HEK293T (cell line): ENCODE measurements at regions not wholly inside any gene's neighbourhood (a gene's known extent, or its start where the extent isn't known, plus 50 kb on each side); places are given as distances from the start of the nearest gene placed in this dataset.

Experiments used
- BHLHE40 ChIP-seq: fragments of 450-650 bp; IDR thresholded peaks from 2 replicates; pipeline ENCODE4 v1.6.1; 2016; ENCODE audit warnings: mild to moderate bottlenecking, moderate library complexity, borderline replicate concordance
- CTBP1 ChIP-seq: fragments of 450-650 bp; IDR thresholded peaks from 2 replicates; pipeline ENCODE4 v1.6.1; 2016; ENCODE audit warnings: borderline replicate concordance
- FOXM1 ChIP-seq: fragments of 450-650 bp; IDR thresholded peaks from 2 replicates; pipeline ENCODE4 v1.6.1; 2017; ENCODE audit warnings: mild to moderate bottlenecking, borderline replicate concordance
- NFRKB ChIP-seq: fragments of 450-650 bp; IDR thresholded peaks from 2 replicates; pipeline ENCODE4 v1.6.1; 2016; ENCODE audit warnings: mild to moderate bottlenecking, moderate library complexity
- SUZ12 ChIP-seq: fragments of 450-650 bp; IDR thresholded peaks from 2 replicates; pipeline ENCODE4 v1.6.1; 2016; ENCODE audit warnings: mild to moderate bottlenecking

GRCh38 chr1:14285238-14285637 is 313.2 kb upstream of the KAZN start:
- TF ChIP-seq FOXM1, result no peak
- TF ChIP-seq CTBP1, result no peak
- TF ChIP-seq NFRKB, result no peak
- TF ChIP-seq SUZ12, result no peak
- no peak for TF ChIP-seq BHLHE40
